A549 (cell line): ENCODE measurements at regions not wholly inside any gene's neighbourhood (a gene's known extent, or its start where the extent isn't known, plus 50 kb on each side); places are given as distances from the start of the nearest gene placed in this dataset.

Source experiments
- CBX2 ChIP-seq: fragments of 200-600 bp; sonication (generic); IDR thresholded peaks from 2 replicates; pipeline ENCODE4 v1.6.1; 2016; ENCODE audit warnings: low read depth, mild to moderate bottlenecking, borderline replicate concordance
- CEBPB ChIP-seq, 2 experiments: fragments of >200 bp in 1 of 2; sonication (Bioruptor Twin) in 1 of 2; formaldehyde crosslinking in 1 of 2; IDR thresholded peaks; 2 replicates each; pipeline ENCODE4 v1.6.1; 2012 to 2016
- E2F6 ChIP-seq: IDR thresholded peaks from 2 replicates; pipeline ENCODE4 v1.6.1; 2012; ENCODE audit warnings: low read depth, borderline replicate concordance
- ESRRA ChIP-seq: fragments of 150-350 bp; IDR thresholded peaks from 2 replicates; pipeline ENCODE4 v1.6.1; 2014; ENCODE audit warnings: mild to moderate bottlenecking, low read length, borderline replicate concordance
- HOXA7 ChIP-seq: fragments of 250-450 bp; sonication (Bioruptor Pico); IDR thresholded peaks from 2 replicates; pipeline ENCODE4 v1.5.0; 2020; ENCODE audit warnings: mild to moderate bottlenecking, moderate library complexity
- JUN ChIP-seq, 2 experiments: fragments of >200 bp; sonication (Bioruptor Twin); formaldehyde crosslinking; IDR thresholded peaks; 2 replicates in 1 of 2; 3 replicates in 1 of 2; pipeline ENCODE4 v1.6.1; 2016 to 2017
- MYC ChIP-seq: IDR thresholded peaks from 2 replicates; pipeline ENCODE4 v1.6.1; 2012; ENCODE audit warnings: mild to moderate bottlenecking, inconsistent platforms, low read length, improper control_type of control experiment, borderline replicate concordance
- NFE2L2 ChIP-seq: fragments of 150-350 bp; conservative IDR thresholded peaks from 2 replicates; pipeline ENCODE4 v1.6.1; 2014; ENCODE audit warnings: low read length
- POLR2A ChIP-seq: IDR thresholded peaks from 2 replicates; pipeline ENCODE4 v1.6.1; 2012; ENCODE audit warnings: mild to moderate bottlenecking, low read length
- TP53 ChIP-seq: fragments of 250-450 bp; sonication (Bioruptor Pico); IDR thresholded peaks from 2 replicates; pipeline ENCODE4 v1.5.0; 2021; ENCODE audit warnings: mild to moderate bottlenecking, moderate library complexity
- USF2 ChIP-seq: fragments of 450-650 bp; IDR thresholded peaks from 2 replicates; pipeline ENCODE4 v1.6.1; 2014; ENCODE audit warnings: antibody characterized with exemption
- TF ChIP-seq, protein P1 (sequence below): fragments of 200-600 bp; sonication (generic); IDR thresholded peaks from 2 replicates; pipeline ENCODE4 v1.6.1; 2016; ENCODE audit warnings: antibody characterized with exemption, mild to moderate bottlenecking, moderate library complexity
- TF ChIP-seq, protein P2 (sequence below): IDR thresholded peaks from 2 replicates; pipeline ENCODE4 v1.6.1; 2012
- TF ChIP-seq, protein P3 (sequence below): fragments of >200 bp; sonication (Bioruptor Twin); formaldehyde crosslinking; IDR thresholded peaks from 3 replicates; pipeline ENCODE4 v1.5.1; 2016

DNA sequence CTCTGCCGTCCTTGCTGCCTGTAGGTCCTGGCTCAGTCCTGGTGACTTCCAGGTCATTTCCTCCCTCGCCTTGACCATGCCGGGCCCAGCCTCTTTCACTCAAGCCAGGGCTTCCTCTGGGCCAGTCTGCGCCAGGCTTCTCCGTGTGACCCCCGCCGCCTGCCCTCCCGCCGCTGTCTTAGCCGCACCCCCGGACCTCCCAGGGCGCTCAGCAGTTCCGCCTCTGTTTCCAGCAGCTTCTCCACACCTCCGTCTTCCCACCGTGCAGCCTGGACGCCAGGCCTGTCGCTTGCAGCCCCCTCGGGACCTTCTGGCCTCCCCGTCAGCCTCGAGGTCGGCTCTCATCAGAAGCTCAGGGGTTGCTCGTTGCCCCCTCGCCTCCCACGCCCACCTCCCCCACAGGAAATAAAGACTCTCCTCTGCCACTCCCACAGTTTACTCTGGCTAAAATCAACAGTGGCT is 123.0 kb upstream of the FZD8 start:
- TF ChIP-seq CBX2 (no peak), POLR2A (no peak), TP53 (CRISPR knock-in tag) (no peak), NFE2L2 (no peak), JUN (IDR thresholded peaks at IDR 0.05) (no peak), USF2 (no peak), E2F6 (no peak), HOXA7 (CRISPR knock-in tag) (no peak), MYC (no peak), CEBPB (IDR thresholded peaks at IDR 0.05) (no peak), ESRRA (no peak)
- TF ChIP-seq, protein P1, sequence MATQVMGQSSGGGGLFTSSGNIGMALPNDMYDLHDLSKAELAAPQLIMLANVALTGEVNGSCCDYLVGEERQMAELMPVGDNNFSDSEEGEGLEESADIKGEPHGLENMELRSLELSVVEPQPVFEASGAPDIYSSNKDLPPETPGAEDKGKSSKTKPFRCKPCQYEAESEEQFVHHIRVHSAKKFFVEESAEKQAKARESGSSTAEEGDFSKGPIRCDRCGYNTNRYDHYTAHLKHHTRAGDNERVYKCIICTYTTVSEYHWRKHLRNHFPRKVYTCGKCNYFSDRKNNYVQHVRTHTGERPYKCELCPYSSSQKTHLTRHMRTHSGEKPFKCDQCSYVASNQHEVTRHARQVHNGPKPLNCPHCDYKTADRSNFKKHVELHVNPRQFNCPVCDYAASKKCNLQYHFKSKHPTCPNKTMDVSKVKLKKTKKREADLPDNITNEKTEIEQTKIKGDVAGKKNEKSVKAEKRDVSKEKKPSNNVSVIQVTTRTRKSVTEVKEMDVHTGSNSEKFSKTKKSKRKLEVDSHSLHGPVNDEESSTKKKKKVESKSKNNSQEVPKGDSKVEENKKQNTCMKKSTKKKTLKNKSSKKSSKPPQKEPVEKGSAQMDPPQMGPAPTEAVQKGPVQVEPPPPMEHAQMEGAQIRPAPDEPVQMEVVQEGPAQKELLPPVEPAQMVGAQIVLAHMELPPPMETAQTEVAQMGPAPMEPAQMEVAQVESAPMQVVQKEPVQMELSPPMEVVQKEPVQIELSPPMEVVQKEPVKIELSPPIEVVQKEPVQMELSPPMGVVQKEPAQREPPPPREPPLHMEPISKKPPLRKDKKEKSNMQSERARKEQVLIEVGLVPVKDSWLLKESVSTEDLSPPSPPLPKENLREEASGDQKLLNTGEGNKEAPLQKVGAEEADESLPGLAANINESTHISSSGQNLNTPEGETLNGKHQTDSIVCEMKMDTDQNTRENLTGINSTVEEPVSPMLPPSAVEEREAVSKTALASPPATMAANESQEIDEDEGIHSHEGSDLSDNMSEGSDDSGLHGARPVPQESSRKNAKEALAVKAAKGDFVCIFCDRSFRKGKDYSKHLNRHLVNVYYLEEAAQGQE: no peak
- TF ChIP-seq, protein P2, sequence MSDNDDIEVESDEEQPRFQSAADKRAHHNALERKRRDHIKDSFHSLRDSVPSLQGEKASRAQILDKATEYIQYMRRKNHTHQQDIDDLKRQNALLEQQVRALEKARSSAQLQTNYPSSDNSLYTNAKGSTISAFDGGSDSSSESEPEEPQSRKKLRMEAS: no peak
- TF ChIP-seq, protein P3, sequence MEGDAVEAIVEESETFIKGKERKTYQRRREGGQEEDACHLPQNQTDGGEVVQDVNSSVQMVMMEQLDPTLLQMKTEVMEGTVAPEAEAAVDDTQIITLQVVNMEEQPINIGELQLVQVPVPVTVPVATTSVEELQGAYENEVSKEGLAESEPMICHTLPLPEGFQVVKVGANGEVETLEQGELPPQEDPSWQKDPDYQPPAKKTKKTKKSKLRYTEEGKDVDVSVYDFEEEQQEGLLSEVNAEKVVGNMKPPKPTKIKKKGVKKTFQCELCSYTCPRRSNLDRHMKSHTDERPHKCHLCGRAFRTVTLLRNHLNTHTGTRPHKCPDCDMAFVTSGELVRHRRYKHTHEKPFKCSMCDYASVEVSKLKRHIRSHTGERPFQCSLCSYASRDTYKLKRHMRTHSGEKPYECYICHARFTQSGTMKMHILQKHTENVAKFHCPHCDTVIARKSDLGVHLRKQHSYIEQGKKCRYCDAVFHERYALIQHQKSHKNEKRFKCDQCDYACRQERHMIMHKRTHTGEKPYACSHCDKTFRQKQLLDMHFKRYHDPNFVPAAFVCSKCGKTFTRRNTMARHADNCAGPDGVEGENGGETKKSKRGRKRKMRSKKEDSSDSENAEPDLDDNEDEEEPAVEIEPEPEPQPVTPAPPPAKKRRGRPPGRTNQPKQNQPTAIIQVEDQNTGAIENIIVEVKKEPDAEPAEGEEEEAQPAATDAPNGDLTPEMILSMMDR: no peak
